ENCODE measurements at regions not wholly inside any gene's neighbourhood (a gene's known extent, or its start where the extent isn't known, plus 50 kb on each side); places are given as distances from the start of the nearest gene placed in this dataset.
"Not testable (repeated sequence)": the region's sequence is repeated elsewhere in the genome, so short reads cannot be mapped to it uniquely, and the experiment has no call there.

DNA sequence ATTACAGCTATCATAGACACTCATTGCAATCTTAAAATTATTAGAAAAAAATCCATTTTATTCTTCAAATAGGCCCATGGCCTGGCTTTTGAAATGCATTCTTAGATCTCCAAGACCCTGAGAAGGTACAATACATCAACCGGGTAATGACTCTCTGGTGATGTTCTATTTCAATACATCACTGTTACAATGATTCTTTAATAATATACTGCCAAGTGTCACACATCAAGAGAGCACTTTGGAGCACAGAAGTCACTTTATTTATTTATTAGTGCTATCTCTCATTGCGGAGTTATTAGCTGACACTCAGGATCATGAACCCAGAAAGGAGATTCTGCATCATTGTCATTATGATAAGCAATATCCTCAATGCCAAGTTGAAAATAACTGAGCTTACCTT lies 748.5 kb upstream of the MBL2 start:
- DNase-seq, result no peak

DNA sequence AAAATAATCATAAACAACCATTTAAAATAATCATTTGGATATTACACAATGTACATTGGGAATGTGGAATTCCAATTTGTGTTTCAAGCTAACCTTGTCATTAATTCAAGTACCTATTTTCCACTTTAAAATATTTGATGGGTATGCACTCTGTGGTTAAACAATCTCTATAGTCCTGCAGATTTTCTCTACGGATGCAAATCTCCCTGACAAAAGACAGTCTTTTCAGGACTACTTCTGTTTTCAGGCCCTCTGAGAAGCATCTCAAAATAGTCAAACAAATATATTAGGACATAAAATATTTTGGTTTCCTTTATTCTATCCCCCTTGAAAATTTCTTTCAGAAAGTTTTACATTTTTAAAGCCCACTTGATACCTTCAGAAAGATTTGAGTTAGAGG lies 735.6 kb upstream of the MBL2 start:
- DNase-seq, result no peak

DNA sequence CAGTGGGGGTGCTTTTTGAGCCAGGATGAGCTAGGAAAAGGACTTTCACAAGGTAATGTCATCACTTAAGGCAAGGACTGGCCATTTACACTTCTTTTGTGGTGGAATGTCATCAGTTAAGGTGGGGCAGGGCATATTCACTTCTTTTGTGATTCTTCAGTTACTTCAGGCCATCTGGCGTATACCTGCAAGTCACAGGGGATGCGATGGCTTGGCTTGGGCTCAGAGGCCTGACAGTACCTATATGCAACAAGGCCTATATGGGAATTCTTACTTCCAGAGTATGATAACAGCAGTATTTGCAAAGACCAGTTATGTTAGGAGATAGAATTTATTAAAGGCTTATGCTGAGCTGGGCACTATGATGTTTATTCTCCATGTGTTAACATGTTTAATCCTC lies 731.9 kb upstream of the MBL2 start:
- not testable (repeated sequence) for DNase-seq

DNA sequence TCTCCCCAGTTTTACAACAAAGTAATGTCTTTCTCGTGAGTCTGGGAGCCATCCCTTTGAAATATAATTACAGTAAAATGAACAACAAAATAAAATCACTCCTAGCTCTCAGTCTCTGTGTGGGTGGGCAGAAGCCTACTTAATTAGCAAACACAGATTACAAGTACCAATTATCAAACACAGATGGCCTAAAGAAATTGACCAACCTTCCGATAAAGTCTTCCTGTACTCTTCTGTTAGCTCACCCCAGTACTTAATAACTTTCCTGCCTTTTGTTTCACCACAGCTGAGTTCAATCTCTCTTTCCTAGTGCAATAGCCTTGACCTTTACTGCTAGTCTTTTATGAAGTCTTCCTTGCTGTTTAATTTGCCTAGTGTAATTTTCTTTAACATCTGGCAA lies 719.2 kb upstream of the MBL2 start:
- no peak for DNase-seq

DNA sequence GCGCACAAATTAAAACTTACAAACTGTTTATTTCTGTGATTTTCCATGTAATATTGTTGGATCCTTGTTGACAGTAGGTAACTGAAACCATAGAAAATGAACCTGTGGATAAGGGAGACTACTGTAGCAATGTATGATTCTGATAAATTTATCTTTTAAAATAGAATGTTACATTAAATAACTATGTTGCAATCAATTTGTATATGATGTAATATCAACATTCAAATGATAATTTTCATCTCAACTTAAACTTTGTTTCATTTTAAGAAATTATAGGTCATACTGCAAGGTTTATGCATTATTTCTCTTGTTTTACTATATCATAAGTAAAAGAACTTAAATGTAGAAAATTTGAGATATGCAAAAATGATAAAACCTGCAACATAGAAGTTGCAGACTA lies 718.0 kb upstream of the MBL2 start:
- no peak for DNase-seq

DNA sequence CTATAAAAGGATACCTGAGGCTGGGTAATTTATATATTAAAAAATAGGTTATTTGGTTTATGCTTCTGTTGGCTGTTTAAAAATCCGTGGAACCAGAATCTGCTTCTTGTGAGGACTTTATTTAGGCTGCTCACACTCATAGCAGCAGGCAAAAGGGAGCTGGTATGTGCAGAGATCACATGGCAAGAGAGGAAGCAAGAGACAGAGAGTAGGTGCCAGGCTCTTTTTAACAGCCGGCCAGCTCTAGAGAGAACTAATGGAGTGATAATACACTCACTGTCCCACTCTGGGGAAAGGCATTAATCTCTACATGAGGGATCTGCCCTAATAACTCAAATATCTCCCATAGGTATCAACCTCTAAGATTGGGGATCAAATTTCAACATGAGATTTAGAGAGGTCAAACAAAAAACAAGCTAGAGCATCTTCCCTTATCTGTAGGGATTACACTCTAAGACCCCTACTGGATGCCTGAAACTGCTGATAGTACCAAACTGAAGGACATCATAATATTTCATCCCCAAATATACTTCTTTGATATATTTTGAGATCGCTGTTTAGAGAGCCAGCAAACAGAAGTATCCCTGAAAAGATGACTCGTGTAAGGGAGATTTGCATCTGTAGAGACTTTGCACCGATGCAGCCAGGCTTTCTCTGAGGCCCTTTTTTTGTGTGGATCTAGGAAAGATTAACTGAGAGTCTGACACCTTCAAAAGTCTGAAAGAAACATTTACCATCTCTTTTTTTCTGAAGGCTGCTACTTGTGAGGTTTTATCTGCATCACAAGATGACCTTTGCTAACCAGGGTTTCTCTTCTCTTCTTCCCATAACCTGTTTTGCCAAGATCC lies 717.0 kb upstream of the MBL2 start:
- no peak for DNase-seq

DNA sequence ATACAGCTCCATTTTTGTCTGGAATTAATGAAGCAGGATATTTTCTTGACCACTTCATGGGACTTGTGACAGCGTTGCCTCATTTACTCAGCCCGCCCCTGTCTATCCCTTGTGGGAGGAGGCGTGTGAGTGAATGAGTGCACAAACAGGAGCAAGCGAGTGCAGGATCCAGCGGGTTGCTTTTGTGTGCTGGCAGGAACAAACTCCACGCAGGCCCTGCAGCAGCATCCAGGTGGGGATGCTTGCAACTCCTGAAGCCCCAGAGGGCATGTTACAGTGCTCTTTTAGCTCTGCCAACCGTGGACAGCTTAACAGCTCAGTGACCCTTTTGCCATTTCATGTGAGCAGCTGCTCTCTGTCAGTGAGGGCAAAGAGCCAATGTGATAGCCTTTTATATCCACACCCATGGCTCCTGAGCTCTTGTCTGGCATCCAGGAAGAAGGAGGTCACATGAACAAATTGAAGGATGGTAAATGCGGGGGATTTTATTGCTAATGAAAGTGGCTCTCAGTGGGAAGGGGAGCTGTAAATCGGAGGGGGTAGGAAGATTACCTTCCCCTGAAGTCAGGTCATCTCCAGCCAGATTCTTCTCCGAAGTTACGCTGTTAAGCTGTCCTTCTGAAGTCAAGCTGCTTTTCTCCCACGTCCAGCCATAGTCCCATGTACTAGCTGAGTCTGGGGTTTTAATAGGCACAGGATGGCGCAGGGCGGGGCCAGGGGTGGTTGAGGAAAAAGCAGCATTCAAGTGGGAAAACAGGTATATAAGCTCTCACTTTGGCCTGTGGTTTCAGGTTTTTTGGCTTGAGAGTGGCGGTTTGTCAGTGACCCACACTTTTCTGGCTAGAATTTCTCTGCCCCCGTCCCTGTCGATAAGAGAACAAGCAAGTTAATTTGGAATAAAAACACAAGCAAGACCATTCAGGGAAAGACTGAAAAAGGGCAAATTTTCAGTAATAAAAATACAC lies 714.7 kb upstream of the MBL2 start:
- DNase-seq, result no peak

DNA sequence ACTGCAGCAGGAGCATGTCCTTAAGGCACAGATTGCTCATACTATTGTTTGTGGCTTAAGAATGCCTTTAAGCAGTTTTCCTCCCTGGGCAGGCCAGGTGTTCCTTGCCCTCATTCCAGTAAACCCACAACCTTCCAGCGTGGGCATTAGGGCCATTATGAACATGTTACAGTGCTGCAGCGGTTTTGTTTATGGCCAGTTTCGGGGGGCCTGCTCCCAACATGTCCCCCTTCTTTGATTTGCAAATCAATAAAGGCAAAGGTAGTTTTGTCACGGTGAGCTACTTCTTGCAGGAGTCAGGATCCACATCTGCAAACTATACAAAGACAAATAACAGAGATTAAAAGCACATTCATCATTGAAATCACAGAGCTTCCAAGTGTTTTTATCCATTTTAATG lies 712.8 kb upstream of the MBL2 start:
- not testable (repeated sequence) for DNase-seq

DNA sequence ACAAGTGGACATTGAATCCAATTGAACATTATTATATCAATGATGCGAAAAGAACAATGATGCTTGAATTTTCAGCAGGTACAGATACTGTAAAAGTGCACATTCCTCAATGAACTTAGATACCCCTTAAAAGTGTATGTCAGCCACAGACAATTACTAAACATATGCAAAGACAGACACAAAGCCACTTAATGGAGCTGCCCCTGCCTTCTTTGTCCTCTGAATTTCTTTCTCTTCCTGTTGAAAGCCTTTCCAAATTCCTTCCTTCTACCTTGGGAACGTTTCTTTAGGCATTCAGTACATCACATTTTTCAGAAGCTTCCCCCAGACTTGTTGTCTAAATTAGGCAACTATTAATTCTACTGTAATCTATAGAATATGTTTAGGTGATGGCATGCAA lies 706.8 kb upstream of the MBL2 start:
- no peak for DNase-seq

DNA sequence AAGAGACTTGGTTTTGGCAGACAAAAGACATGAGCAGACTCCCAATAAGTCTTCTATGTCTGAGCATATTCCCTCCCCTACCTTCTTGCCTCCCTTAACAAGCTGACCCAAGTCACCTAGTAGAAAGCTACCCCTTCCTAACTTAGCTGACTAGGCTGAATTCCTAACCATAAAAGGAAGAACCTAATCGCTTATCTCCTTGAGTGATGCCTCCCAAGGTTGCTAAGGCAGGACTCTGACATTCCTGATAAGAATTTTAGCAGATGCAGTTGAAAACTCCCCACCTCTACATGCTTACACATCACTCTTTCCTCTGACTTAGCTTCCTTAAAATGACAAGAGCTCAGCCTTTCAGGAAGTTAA lies 704.7 kb upstream of the MBL2 start:
- peak; percentile 0 for DNase-seq

DNA sequence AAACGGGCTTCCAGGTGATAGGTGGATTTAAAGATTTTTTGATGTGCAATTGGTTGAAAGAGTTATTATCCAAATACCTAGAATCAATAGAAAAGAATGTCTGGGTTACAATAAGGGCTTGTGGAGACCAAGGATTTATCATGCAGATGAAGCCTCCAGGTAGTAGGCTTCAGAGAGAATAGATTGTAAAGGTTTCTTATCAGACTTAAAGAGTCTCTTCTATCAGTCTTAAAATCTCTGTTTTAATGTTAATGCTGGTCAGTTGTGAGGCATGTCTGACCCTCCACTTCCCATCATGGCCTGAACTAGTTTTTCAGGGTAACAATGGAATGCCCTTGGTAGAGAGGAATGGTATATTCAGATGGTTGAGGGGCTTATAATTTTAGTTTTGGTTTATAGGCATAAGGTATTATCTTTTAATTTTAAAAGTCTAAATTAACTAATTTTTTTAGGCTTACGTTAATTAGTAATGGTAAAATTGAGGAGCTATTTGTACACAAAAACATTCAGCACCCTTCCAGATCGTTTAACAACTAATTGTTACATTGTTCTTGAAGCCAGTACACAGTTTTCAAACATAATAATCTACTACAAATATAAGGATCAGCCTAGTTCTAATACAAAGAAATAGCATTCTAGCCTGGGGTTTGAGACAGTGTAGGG lies 704.2 kb upstream of the MBL2 start:
- no peak for DNase-seq

DNA sequence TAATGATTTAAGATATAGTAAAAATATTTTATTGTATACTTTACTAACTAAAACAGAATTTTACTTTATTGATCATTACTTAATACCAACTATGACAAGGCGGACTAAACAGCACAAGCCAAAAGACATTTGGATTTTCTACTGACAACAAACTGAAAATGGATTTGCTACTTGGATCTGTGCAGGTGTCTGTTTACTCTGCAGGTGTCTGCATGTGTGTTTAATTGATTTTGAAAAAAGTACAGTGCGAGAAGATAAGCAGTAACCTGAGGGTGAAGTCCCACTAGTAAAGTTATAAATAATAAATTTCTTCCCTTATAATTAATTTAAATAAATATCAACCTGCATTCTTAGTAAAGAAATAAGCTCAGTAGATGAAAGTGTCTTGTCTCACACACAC lies 696.8 kb upstream of the MBL2 start:
- no peak for DNase-seq

DNA sequence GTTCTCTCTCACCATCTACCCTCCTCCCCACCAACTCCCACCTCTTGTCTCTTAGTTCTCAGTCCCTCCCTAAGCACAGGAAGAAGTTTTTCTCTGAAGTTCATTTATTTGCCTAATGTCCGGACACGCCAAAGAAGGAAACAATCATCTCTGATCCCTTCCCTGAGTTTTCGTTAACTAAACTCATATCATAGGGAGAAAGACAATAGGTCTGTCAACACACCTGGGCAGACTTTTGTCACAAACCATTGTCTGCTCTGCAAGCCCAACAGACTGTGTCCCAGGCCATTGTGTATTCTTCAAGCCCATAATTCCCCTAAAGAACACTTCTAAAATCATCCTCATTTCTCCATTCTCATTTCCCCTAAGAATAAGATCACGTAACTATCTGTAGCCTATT lies 691.0 kb upstream of the MBL2 start:
- no peak for DNase-seq

DNA sequence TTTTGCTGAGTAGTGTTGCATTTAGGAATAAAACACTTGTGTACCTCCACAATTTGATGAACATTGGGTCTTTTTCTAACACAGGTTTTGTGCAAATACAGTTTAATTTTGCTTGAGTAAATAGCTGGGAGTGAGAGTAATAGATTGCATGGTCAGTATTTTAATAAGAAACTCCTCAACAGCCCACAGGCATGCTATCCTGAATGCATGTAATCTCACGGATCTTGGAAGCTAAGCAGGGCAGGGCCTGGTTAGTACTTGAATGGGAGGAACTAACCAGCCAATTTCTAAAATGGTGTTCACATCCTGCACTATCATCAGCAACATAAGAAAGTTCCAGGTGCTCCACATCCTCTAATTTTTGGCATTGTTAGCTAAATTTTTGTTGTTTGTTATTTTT lies 685.4 kb upstream of the MBL2 start:
- DNase-seq, result no peak

DNA sequence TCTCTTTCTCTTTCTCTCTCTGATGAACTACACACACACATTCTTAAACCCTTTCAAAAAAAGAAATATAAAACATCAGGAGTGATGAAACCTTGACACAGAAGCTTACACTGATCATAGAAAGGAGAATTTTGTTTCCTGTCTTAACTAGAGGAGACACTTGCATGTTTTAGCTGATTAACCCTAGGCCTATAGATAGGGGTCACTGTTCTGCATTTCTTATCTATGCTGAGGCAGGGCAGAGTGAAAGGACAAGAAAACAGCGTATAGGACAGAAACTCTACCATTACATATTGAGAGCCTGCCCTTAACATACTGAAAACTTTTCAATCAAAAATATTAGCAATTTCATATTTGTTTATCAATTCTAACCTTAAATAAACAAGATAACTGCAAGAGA lies 680.6 kb upstream of the MBL2 start:
- peak; percentile 31 for DNase-seq

DNA sequence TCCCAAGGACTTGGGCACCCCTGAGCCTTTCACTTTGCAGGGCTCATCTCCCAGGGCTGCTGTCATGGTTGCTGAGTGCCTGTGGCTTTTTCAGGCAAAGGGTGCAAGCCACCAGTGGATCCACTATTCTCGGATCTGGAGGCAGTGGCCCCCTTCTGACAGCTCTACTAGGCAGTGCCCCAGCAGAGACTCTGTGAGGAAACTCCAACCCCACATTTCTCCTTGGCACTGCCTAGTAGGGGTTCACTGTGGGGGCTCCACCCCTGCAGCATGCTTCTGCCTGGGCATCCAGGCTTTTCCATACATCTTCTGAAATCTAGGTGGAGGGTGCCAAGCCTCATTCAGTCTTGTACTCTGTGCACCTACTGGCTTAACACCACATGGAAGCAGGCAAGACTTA lies 675.0 kb upstream of the MBL2 start:
- DNase-seq, result no peak

DNA sequence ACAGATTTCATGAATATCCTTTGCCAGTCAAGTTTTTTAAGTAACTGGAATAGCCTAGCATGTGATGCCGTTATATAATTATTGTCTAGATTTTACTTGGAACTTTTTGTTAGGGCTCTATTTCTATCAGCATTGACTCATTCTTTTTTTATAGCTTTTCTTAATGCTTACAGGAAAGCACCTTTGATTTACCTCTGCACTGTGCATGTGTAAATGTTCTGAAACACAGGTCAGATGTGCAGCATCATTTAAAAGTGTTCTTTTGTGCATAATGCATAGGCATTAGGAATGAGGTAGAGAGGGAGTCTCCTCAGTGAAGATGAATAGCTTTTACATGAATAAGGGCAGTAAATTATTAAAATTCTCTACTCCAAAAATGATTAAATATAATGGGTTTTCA lies 669.3 kb upstream of the MBL2 start:
- no peak for DNase-seq

DNA sequence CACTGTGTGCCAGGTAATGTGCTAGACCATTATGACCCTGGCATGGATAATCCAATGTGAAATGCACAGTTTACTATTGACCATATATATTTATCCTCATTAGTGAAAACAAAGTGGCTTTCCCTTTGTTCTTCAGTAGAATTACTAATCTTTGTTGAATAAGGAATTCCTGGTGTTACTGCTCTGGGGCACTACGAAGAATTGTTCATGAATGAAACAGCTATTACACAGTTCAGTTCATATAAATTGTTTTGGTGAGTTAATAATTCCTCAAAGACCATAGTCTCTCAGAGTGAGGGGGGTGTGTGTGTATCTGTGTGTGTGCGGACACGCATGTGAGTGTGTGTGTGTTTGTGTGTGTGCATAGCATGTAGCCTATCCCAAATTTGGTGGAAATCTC lies 668.0 kb upstream of the MBL2 start:
- no peak for DNase-seq

DNA sequence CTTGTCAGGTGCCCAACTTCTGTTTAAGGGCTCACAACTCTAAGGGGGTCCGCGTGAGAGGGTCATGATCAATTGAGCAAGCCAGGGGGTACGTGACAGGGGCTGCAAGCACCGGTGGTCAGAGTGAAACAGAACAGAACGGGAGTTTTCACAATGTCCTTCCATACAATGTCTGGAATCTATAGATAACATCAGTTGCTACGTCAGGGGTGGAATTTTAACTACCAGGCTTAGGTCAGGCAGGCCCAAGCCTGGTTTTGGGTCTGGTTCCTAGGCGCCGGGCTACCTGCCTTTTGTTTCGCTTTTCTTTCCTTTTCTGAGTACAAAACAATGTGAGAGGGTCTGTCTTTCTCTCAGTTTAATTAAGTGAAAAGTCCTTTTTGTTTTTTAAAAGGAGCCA lies 666.5 kb upstream of the MBL2 start:
- not testable (repeated sequence) for DNase-seq

DNA sequence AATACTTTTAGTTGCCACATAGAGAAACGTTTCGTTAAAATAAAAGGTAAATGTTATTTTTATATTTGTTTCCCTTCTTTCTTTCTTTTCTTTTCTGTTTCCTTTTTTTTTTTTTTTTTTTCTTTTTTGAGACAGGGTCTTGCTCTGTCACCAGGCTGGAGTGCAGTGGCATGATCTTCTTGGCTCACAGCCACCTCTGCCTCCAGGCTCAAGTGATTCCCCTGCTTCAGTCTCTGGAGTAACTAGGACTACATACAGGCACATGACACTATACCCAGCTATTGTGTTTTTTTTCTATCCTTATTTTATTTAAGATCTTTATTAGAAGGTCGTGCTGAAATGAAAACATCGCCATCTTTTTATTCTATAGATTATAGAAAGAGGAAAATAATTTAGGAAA lies 661.8 kb upstream of the MBL2 start:
- DNase-seq, result no peak

DNA sequence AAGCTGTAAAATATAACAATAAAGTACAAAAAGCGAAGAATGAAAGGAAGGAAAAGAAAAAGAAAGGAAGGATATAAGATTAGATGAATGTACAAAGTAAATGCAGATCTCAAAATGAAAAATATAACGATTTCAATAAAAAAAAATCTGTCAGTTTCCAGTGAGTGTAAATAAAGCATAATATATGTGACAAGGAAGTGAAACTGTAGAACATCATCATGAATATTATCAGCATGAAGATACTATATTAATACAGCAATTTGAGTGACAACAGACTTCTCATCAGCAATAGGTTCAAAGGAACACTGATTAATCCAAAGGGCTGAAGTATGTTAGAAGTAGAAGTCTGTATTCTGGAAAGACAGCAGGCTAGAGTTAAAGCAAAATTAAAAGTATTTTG lies 659.5 kb upstream of the MBL2 start:
- no peak for DNase-seq

DNA sequence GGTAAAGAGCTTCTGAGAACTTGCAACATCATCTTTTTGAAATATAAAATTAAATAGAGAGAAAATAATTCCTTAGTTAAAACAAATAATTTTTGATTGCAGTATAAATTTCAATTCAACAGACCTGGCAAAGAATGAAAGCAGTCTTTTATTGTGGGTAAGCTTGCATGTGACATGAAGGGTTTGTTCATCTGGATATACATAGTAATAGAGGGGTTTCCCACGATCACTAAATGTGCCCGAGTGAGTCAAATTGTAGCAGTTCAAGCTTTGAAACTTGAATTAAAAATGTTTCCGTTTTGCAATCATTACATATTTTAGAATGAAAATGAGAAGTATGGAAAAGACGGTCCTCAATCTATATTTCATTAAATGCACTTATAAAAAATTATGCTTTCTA lies 658.4 kb upstream of the MBL2 start:
- no peak for DNase-seq

DNA sequence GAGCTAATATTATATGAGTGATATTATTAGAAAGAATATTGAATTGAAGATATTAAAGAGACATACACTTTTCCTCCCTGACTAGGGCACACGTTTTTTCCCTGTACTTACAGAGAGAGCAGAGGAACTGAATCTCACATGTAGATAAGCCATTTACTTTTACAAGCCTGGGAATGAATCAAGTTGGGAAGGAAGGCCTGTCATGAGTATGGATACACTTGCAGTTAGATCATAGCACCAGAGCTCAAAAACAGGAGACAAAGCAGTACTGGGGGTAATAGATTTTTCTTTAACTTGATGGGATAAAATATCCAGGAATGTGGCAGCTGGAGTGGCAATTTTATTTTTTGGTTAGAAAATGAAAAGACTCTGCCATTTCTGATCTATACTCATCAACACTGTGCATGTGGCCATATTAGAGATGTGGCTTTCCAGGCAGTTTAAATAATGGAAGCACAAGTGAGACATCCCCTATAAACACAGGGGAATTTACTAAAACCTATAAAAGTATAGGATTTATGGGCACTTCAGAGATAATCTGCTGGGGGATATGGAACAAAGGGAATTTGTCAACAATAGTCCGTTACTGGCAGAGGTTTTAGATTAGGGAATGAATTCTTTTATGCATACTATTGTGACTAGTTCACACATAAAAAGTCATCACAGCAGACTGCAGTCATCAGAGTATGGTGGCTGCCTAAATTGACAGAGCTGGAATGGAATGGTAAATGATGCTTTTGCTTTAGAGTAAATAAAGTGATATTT lies 657.7 kb upstream of the MBL2 start:
- no peak for DNase-seq
